HG03159 (cell line): ENCODE measurements at regions not wholly inside any gene's neighbourhood (a gene's known extent, or its start where the extent isn't known, plus 50 kb on each side); places are given as distances from the start of the nearest gene placed in this dataset.
"Not testable (repeated sequence)": the region's sequence is repeated elsewhere in the genome, so short reads cannot be mapped to it uniquely, and the experiment has no call there.

Source experiments
- ATAC-seq: cut with Tn5 transposase; IDR thresholded peaks from one replicate; pipeline ENCODE4 v1.9.1; 2021; ENCODE audit warnings: mild to moderate bottlenecking, moderate library complexity; ENCODE audit not compliant: unreplicated experiment

GRCh38 chr18:46226461-46226860 is 122.3 kb downstream of the HAUS1 start:
- no peak for ATAC-seq

- not testable (repeated sequence) for ATAC-seq
These were observed 125.5 kb downstream of the HAUS1 start for GRCh38 chr18:46229641-46230040.

GRCh38 chr18:46236156-46236555 is 132.0 kb downstream of the HAUS1 start:
- ATAC-seq: no peak

- ATAC-seq: no peak
These were observed 133.7 kb downstream of the HAUS1 start for GRCh38 chr18:46237891-46238290.

- no peak for ATAC-seq
These were observed 135.4 kb downstream of the HAUS1 start for GRCh38 chr18:46239549-46239948.

- no peak for ATAC-seq
These were observed 135.8 kb downstream of the HAUS1 start for GRCh38 chr18:46239998-46240397.

- not testable (repeated sequence) for ATAC-seq
These were observed 137.2 kb downstream of the HAUS1 start for GRCh38 chr18:46241393-46241792.

GRCh38 chr18:46242183-46242582 is 138.0 kb downstream of the HAUS1 start:
- no peak for ATAC-seq

- no peak for ATAC-seq
These were observed 138.9 kb downstream of the HAUS1 start for GRCh38 chr18:46243095-46243494.

GRCh38 chr18:46243673-46244072 is 139.5 kb downstream of the HAUS1 start:
- no peak for ATAC-seq

GRCh38 chr18:46246101-46246500 is 141.9 kb downstream of the HAUS1 start:
- no peak for ATAC-seq

GRCh38 chr18:46247942-46248341 is 143.8 kb downstream of the HAUS1 start:
- no peak for ATAC-seq

- peak; percentile 99 for ATAC-seq
These were observed 146.1 kb downstream of the HAUS1 start for GRCh38 chr18:46250084-46250811.

- ATAC-seq: no peak
These were observed 146.6 kb downstream of the HAUS1 start for GRCh38 chr18:46250812-46251173.

- no peak for ATAC-seq
These were observed 148.6 kb downstream of the HAUS1 start for GRCh38 chr18:46252759-46253158.

GRCh38 chr18:46253498-46253897 is 149.3 kb downstream of the HAUS1 start:
- ATAC-seq: no peak

GRCh38 chr18:46256078-46256477 is 151.9 kb downstream of the HAUS1 start:
- no peak for ATAC-seq

- ATAC-seq: no peak
These were observed 153.2 kb downstream of the HAUS1 start for GRCh38 chr18:46257366-46257765.

- ATAC-seq: no peak
These were observed 156.1 kb downstream of the HAUS1 start for GRCh38 chr18:46260016-46260878.

- no peak for ATAC-seq
These were observed 156.6 kb downstream of the HAUS1 start for GRCh38 chr18:46260879-46261143.

GRCh38 chr18:46261799-46262198 is 157.6 kb downstream of the HAUS1 start:
- no peak for ATAC-seq

- no peak for ATAC-seq
These were observed 158.7 kb downstream of the HAUS1 start for GRCh38 chr18:46262856-46263255.
